ENCODE measurements at regions not wholly inside any gene's neighbourhood (a gene's known extent, or its start where the extent isn't known, plus 50 kb on each side); places are given as distances from the start of the nearest gene placed in this dataset.
A peak's percentile ranks its signal among the peaks of the same experiment; 100 is the strongest.

DNA sequence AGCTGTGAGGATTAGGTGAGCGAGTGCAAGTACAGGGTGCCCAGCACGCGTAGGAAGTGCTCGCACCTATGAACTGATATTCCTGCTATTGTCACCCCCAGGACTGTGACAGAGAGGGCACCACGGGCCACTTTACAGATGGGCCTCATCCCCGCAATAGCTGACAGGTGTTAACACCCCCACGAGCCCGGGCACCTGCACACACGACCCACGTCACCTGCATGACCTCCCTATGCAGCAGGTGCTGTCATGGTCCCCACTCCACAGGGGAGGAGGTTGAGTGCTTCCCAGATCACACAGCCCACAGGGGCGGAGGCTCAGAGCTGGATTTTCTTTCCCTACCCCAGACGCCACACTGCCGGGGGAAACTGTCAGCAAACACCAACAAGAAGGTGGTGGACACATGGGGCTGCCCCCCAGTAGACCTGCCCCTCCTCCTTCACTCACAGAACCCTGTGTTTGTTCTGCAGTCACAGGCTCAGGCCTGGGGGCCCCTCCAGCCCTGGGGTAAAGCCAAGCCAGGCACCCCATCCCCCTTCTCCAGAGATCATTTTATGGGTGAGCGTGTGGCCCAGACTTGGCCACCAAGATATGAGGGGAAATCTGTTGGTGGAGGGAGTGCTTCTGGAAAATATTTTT lies 465.5 kb downstream of the MATN1 start:
- H3K27ac ChIP-seq = no peak overlapping the region
- H3K4me3 ChIP-seq = no peak overlapping the region
- intact Hi-C loops (cut with DNase I; ENCODE audit: low total_unique reads) = no loop called here
- no peaks in the 10 kb centered on the region for H3K4me1 ChIP-seq
- H3K9me3 ChIP-seq = peaks cover 0 to 3% (median 0%) of the 10 kb centered on the region in 8 donors
- H3K27me3 ChIP-seq (replicated peaks in 1 of 7) = peaks cover 0 to 64% (median 0%) of the 10 kb centered on the region in 7 donors
- 75 to 90% (median 84%) methylated on average over 14 of the region's 14 CpGs for WGBS, 5 donors
- TF ChIP-seq, protein P1, sequence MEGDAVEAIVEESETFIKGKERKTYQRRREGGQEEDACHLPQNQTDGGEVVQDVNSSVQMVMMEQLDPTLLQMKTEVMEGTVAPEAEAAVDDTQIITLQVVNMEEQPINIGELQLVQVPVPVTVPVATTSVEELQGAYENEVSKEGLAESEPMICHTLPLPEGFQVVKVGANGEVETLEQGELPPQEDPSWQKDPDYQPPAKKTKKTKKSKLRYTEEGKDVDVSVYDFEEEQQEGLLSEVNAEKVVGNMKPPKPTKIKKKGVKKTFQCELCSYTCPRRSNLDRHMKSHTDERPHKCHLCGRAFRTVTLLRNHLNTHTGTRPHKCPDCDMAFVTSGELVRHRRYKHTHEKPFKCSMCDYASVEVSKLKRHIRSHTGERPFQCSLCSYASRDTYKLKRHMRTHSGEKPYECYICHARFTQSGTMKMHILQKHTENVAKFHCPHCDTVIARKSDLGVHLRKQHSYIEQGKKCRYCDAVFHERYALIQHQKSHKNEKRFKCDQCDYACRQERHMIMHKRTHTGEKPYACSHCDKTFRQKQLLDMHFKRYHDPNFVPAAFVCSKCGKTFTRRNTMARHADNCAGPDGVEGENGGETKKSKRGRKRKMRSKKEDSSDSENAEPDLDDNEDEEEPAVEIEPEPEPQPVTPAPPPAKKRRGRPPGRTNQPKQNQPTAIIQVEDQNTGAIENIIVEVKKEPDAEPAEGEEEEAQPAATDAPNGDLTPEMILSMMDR (IDR thresholded peaks at IDR 0.05 in 8 of 11, conservative IDR thresholded peaks at IDR 0.05 in 3 of 11) = no peak
- no peak for TF ChIP-seq POLR2AphosphoS5 (IDR thresholded peaks at IDR 0.05)
- TF ChIP-seq POLR2A (IDR thresholded peaks at IDR 0.05) = no peak
- H3K36me3 ChIP-seq = no peaks in the 10 kb centered on the region
- DNase-seq = peak; percentile 64

DNA sequence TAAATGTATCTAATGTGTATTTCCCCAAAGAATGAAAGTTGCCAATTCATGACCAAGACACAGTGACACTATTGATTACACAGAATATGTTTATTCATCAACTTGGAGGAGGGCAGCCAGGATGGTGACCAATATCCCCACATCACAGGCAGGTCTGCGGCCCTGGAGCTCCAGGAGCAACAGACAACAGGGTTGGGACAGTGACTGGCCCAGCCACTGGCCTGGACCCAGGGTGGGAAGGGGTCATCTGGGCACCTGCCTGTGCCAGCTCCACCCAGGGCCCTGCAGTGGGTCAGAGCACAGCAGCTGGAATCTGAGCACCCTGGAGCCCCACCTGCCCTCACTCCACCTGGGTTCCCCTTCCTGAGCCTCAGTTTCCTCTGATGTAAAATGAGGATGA lies 466.1 kb downstream of the MATN1 start:
- intact Hi-C loops (cut with DNase I; ENCODE audit: low total_unique reads) = no loop called here

DNA sequence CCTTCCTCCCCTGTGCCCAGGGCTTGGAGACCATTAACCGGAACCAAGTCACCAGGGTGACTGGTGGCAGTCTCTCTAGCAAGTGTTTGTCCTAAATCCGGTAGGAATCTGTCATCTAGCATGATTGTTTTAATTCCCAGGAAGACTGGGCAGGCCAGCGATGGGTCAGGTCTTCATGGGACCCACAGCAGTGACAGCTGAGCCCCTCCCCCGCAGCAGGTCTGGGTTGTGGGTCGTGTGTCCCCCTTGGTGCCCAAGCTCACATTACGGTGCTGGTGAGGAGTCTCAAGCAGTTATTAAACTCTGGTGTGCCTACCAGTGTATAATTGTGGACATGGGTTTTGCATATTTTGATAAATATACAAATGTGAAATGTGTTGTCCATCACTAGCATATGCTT lies 466.5 kb downstream of the MATN1 start:
- no peak for DNase-seq

More for the DNA sequence above, 466.1 kb downstream of the MATN1 start:
- Histone ChIP-seq H3K4me1 (no peaks in the 10 kb centered on the region), H3K27me3 (replicated peaks in 1 of 7) (peaks cover 0 to 70% (median 0%) of the 10 kb centered on the region in 7 donors), H3K36me3 (no peaks in the 10 kb centered on the region), H3K27ac (no peak overlapping the region), H3K4me3 (no peak overlapping the region), H3K9me3 (peaks cover 0 to 3% (median 0%) of the 10 kb centered on the region in 8 donors)
- TF ChIP-seq POLR2A (IDR thresholded peaks at IDR 0.05) (no peak), POLR2AphosphoS5 (IDR thresholded peaks at IDR 0.05) (no peak)
- TF ChIP-seq, protein P1 (IDR thresholded peaks at IDR 0.05 in 8 of 11, conservative IDR thresholded peaks at IDR 0.05 in 3 of 11) = no peak
- 72 to 100% (median 85%) methylated on average over 1 of the region's 1 CpG; no CpG with 5 or more reads in 1 of the 5 donors for WGBS, 5 donors
- DNase-seq = no peak

DNA sequence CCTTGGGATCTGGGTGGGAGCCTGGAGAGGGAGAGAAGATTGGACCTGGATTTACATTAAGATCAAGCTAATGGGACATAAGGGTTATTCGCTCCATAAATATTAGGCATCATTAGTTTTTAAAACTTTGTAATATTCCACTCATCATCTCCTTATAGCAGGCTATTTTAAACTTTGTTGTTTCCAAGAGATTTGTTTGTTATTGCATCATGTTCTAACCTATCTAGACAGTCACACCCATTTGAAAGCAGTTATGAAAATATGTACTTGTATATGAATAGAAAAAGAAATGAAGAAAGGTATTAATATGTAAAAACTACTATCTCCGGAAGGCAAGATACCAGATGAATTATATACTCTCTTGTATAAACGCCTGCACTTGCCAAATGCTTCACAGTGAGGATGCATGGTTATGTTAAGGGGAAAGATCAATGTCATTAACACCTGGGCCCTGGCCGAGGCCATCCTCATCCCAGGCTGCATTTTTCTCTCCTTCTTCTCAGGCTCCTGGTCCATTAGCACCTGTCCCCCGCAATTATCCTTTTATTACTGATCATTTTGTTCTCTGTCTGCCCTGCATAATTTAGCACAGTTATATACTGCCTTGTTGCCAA lies 468.2 kb downstream of the MATN1 start:
- no peak overlapping the region for H3K27ac ChIP-seq
- peak; percentile 1 for DNase-seq
- H3K4me1 ChIP-seq = no peaks in the 10 kb centered on the region
- TF ChIP-seq, protein P1 (IDR thresholded peaks at IDR 0.05 in 8 of 11, conservative IDR thresholded peaks at IDR 0.05 in 3 of 11) = no peak
- TF ChIP-seq POLR2A (IDR thresholded peaks at IDR 0.05) (no peak), POLR2AphosphoS5 (IDR thresholded peaks at IDR 0.05) (no peak)
- peaks cover 0 to 72% (median 3%) of the 10 kb centered on the region in 7 donors for H3K27me3 ChIP-seq (replicated peaks in 1 of 7)
- H3K9me3 ChIP-seq = no peaks in the 10 kb centered on the region
- intact Hi-C loops (cut with DNase I; ENCODE audit: low total_unique reads) = no loop called here
- H3K4me3 ChIP-seq = no peak overlapping the region
- WGBS, 5 donors = 57 to 68% (median 60%) methylated on average over 5 of the region's 5 CpGs
- H3K36me3 ChIP-seq = no peaks in the 10 kb centered on the region

More for the DNA sequence above, 466.5 kb downstream of the MATN1 start:
- Histone ChIP-seq H3K27me3 (replicated peaks in 1 of 7) (peaks cover 0 to 74% (median 3%) of the 10 kb centered on the region in 7 donors), H3K9me3 (peaks cover 0 to 3% (median 0%) of the 10 kb centered on the region in 8 donors), H3K27ac (no peak overlapping the region), H3K4me3 (no peak overlapping the region), H3K36me3 (no peaks in the 10 kb centered on the region), H3K4me1 (no peaks in the 10 kb centered on the region)
- 76 to 81% (median 80%) methylated on average over 3 to 6 of the region's 6 CpGs for WGBS, 5 donors
- intact Hi-C loops (cut with DNase I; ENCODE audit: low total_unique reads) = no loop called here
- TF ChIP-seq, protein P1 (IDR thresholded peaks at IDR 0.05 in 8 of 11, conservative IDR thresholded peaks at IDR 0.05 in 3 of 11) = no peak
- TF ChIP-seq POLR2AphosphoS5 (IDR thresholded peaks at IDR 0.05) = no peak
- no peak for TF ChIP-seq POLR2A (IDR thresholded peaks at IDR 0.05)

All from spleen (tissue), 11 donors.